Testis (tissue), 2 donors: ENCODE measurements at regions not wholly inside any gene's neighbourhood (a gene's known extent, or its start where the extent isn't known, plus 50 kb on each side); places are given as distances from the start of the nearest gene placed in this dataset.

Source experiments
- DNase-seq: peaks from one replicate; pipeline ENCODE4 v3.0.0-alpha.2; 2019
- H3K27ac ChIP-seq, 2 donors: fragments of 200-600 bp; sonication (generic); one replicate each; pipeline ENCODE4 v1.5.1; 2019
- H3K27me3 ChIP-seq: fragments of 200-600 bp; sonication (generic); one replicate; pipeline ENCODE4 v1.5.1; 2019
- H3K36me3 ChIP-seq: fragments of 200-600 bp; sonication (generic); one replicate; pipeline ENCODE4 v1.5.1; 2017; ENCODE audit warnings: low read depth; ENCODE audit errors: missing control alignments
- H3K4me1 ChIP-seq: fragments of 200-600 bp; sonication (generic); one replicate; pipeline ENCODE4 v1.5.1; 2019
- H3K4me3 ChIP-seq, 2 donors: fragments of 200-600 bp; sonication (generic); one replicate each; pipeline ENCODE4 v1.5.1; 2017 to 2019
- H3K9me3 ChIP-seq: fragments of 200-600 bp; sonication (generic); one replicate; pipeline ENCODE4 v1.5.1; 2017
- CTCF ChIP-seq, 3 experiments: fragments of 450-650 bp in 2 of 3; fragments of 200-600 bp in 1 of 3; sonication (generic) in 1 of 3; IDR thresholded peaks; one replicate each; pipeline ENCODE4 v1.5.1; 2016 to 2019; ENCODE audit warnings: antibody characterized with exemption in 3 of 3, mild to moderate bottlenecking in 2 of 3, moderate library complexity in 1 of 3
- POLR2A ChIP-seq: fragments of 450-650 bp; IDR thresholded peaks from one replicate; pipeline ENCODE4 v1.6.1; 2017; ENCODE audit warnings: antibody characterized with exemption, mild to moderate bottlenecking, moderate library complexity
- WGBS, 2 donors: methylation state at CpG; one replicate each; pipeline ENCODE4 v1.1.5; 2018; 5-methylcytosine and 5-hydroxymethylcytosine counted together
- intact Hi-C: fragments of 100-400 bp; cut with DNase I; formaldehyde crosslinking; loops from one replicate; pipeline ENCODE4 v1.15.1; 2023; ENCODE audit warnings: low total_unique reads

GRCh38 chr4:111267786-111268185 lies 644.9 kb upstream of the PITX2 start:
- Histone ChIP-seq H3K36me3 (no peaks in the 10 kb centered on the region), H3K4me3 (no peak overlapping the region), H3K4me1 (no peaks in the 10 kb centered on the region), H3K27me3 (no peaks in the 10 kb centered on the region), H3K27ac (no peak overlapping the region), H3K9me3 (no peaks in the 10 kb centered on the region)
- intact Hi-C loops = no loop called here
- DNase-seq = no peak
- TF ChIP-seq CTCF (IDR thresholded peaks at IDR 0.05) (no peak), POLR2A (no peak)
- WGBS, 2 donors = 89 to 94% methylated on average over 2 of the region's 2 CpGs

GRCh38 chr4:111268769-111269414 lies 646.0 kb upstream of the PITX2 start:
- no peak for TF ChIP-seq POLR2A
- no peak for TF ChIP-seq CTCF (IDR thresholded peaks at IDR 0.05)
- intact Hi-C loops = no loop called here
- Histone ChIP-seq H3K36me3 (no peaks in the 10 kb centered on the region), H3K27me3 (no peaks in the 10 kb centered on the region), H3K4me3 (no peak overlapping the region), H3K27ac (no peak overlapping the region), H3K4me1 (no peaks in the 10 kb centered on the region), H3K9me3 (no peaks in the 10 kb centered on the region)
- no peak for DNase-seq
- 64% methylated on average over 2 of the region's 2 CpGs for WGBS, 2 donors

GRCh38 chr4:111269439-111269838 lies 646.6 kb upstream of the PITX2 start:
- Histone ChIP-seq H3K27ac (no peak overlapping the region), H3K27me3 (no peaks in the 10 kb centered on the region), H3K4me3 (no peak overlapping the region), H3K9me3 (no peaks in the 10 kb centered on the region), H3K4me1 (no peaks in the 10 kb centered on the region), H3K36me3 (no peaks in the 10 kb centered on the region)
- whole genome bisulfite sequencing, 2 donors = 46 to 61% methylated on average over 2 of the region's 2 CpGs
- DNase-seq = no peak
- intact Hi-C loops = no loop called here
- TF ChIP-seq POLR2A (no peak), CTCF (IDR thresholded peaks at IDR 0.05) (no peak)

- DNase-seq = no peak
- TF ChIP-seq POLR2A (no peak), CTCF (IDR thresholded peaks at IDR 0.05) (no peak)
Measured at GRCh38 chr4:111274060-111274459, 651.2 kb upstream of the PITX2 start.

GRCh38 chr4:111274486-111274885 lies 651.6 kb upstream of the PITX2 start:
- 63 to 68% methylated on average over 6 of the region's 6 CpGs for WGBS, 2 donors
- TF ChIP-seq CTCF (IDR thresholded peaks at IDR 0.05) = no peak
- no peak for TF ChIP-seq POLR2A
- H3K9me3 ChIP-seq = no peaks in the 10 kb centered on the region
- no peak for DNase-seq
- H3K4me1 ChIP-seq = no peaks in the 10 kb centered on the region
- intact Hi-C loops = no loop called here
- no peaks in the 10 kb centered on the region for H3K36me3 ChIP-seq
- no peak overlapping the region for H3K27ac ChIP-seq
- H3K4me3 ChIP-seq = no peak overlapping the region
- no peaks in the 10 kb centered on the region for H3K27me3 ChIP-seq

More at GRCh38 chr4:111274060-111274459, 651.2 kb upstream of the PITX2 start:
- 84 to 93% methylated on average over 3 of the region's 3 CpGs for WGBS, 2 donors
- Histone ChIP-seq H3K4me1 (no peaks in the 10 kb centered on the region), H3K27me3 (no peaks in the 10 kb centered on the region), H3K4me3 (no peak overlapping the region), H3K9me3 (no peaks in the 10 kb centered on the region), H3K27ac (no peak overlapping the region), H3K36me3 (no peaks in the 10 kb centered on the region)
- intact Hi-C loops = no loop called here
